ENCODE measurements at regions not wholly inside any gene's neighbourhood (a gene's known extent, or its start where the extent isn't known, plus 50 kb on each side); places are given as distances from the start of the nearest gene placed in this dataset.

GRCh38 chr14:86824167-86824566 is 1168.8 kb downstream of the GALC start:
- TF ChIP-seq, protein P1, sequence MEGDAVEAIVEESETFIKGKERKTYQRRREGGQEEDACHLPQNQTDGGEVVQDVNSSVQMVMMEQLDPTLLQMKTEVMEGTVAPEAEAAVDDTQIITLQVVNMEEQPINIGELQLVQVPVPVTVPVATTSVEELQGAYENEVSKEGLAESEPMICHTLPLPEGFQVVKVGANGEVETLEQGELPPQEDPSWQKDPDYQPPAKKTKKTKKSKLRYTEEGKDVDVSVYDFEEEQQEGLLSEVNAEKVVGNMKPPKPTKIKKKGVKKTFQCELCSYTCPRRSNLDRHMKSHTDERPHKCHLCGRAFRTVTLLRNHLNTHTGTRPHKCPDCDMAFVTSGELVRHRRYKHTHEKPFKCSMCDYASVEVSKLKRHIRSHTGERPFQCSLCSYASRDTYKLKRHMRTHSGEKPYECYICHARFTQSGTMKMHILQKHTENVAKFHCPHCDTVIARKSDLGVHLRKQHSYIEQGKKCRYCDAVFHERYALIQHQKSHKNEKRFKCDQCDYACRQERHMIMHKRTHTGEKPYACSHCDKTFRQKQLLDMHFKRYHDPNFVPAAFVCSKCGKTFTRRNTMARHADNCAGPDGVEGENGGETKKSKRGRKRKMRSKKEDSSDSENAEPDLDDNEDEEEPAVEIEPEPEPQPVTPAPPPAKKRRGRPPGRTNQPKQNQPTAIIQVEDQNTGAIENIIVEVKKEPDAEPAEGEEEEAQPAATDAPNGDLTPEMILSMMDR (IDR thresholded peaks at IDR 0.05; ENCODE audit: low read depth, low read length, poor library complexity, severe bottlenecking): no peak
- TF ChIP-seq EZH2phosphoT487 (IDR thresholded peaks at IDR 0.05; ENCODE audit: borderline replicate concordance, low read length): no peak
